ENCODE measurements at regions not wholly inside any gene's neighbourhood (a gene's known extent, or its start where the extent isn't known, plus 50 kb on each side); places are given as distances from the start of the nearest gene placed in this dataset.

DNA sequence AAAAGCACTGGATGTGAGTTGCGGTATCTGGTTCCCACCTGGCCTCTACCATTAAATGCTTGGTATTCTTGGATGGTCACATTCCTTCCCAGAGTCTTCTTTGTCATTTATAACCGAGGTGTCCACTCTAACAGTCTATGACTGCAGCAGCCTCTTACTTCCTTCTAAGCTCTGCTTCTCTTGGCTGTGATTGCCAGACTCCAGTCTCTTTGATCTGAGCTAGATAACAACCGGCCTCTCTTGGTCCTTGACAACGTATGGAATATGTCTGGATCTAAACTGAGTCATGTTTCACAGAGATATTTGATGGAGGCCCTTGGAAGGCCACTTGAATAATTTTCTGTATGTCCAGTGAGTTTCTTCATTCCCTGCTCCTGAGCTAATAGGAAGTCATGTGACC, 141.6 kb upstream of the TENM4 start:
- TF ChIP-seq, protein P1, sequence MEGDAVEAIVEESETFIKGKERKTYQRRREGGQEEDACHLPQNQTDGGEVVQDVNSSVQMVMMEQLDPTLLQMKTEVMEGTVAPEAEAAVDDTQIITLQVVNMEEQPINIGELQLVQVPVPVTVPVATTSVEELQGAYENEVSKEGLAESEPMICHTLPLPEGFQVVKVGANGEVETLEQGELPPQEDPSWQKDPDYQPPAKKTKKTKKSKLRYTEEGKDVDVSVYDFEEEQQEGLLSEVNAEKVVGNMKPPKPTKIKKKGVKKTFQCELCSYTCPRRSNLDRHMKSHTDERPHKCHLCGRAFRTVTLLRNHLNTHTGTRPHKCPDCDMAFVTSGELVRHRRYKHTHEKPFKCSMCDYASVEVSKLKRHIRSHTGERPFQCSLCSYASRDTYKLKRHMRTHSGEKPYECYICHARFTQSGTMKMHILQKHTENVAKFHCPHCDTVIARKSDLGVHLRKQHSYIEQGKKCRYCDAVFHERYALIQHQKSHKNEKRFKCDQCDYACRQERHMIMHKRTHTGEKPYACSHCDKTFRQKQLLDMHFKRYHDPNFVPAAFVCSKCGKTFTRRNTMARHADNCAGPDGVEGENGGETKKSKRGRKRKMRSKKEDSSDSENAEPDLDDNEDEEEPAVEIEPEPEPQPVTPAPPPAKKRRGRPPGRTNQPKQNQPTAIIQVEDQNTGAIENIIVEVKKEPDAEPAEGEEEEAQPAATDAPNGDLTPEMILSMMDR (IDR thresholded peaks at IDR 0.05): no peak
- TF ChIP-seq POLR2A (IDR thresholded peaks at IDR 0.05): no peak
